Retinal pigment epithelial cell (primary cell): ENCODE measurements at regions not wholly inside any gene's neighbourhood (a gene's known extent, or its start where the extent isn't known, plus 50 kb on each side); places are given as distances from the start of the nearest gene placed in this dataset.

Experiments
- DNase-seq: peaks from one replicate; pipeline ENCODE4 v3.0.0-alpha.2; 2010; ENCODE audit warnings: low read depth
- H3K4me3 ChIP-seq: 2 replicates; pipeline ENCODE4 v1.5.1; 2011; ENCODE audit warnings: mild to moderate bottlenecking, low read length, control low read depth, moderate library complexity
- CTCF ChIP-seq: conservative IDR thresholded peaks from 2 replicates; pipeline ENCODE4 v1.5.1; 2011; ENCODE audit warnings: low read depth, low read length, control low read depth, inconsistent platforms

GRCh38 chr14:42429401-42429800 is 822.7 kb downstream of the LRFN5 start:
- no peak for TF ChIP-seq CTCF
- H3K4me3 ChIP-seq = no peak overlapping the region
- no peak for DNase-seq

DNA sequence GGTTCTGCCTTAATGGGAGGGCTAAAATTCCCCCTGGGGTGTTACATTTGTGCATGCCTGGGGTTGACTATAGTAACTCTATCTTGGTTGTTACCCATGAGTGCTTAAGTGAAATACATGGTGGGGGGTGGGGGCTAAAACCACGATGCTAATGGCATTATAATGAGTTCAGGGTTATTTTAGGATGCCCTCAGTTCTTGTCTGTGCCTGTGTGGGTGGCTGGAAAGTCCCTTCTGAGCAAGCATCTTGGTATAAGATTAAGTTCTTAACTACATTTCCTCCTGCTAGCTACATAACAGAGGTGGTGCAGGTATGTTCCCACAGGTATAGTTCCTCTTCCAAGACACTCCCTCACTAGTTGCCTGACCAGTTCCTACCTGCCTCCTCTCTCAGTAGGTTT is 822.3 kb downstream of the LRFN5 start:
- TF ChIP-seq CTCF = no peak
- no peak overlapping the region for H3K4me3 ChIP-seq
- no peak for DNase-seq

DNA sequence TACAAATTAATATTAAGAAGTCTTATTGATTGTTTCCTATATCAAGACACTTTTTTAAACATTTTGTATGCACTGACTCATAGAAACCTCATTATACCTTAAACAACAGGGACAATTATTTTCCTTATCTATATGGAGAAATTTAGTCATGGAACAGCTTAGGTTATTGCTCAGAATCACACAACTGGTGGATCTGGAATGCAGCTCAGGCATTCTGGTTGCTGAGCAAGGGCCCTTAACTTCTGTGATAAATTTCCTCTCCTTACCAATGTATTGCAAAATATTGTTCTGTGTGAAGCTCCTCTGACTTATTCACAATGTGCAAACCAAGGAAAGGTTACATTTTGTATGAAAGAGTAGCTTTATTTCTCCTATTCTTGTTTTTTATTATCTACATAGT is 817.8 kb downstream of the LRFN5 start:
- no peak for TF ChIP-seq CTCF
- peak; percentile 4 for DNase-seq
- H3K4me3 ChIP-seq = no peak overlapping the region

DNA sequence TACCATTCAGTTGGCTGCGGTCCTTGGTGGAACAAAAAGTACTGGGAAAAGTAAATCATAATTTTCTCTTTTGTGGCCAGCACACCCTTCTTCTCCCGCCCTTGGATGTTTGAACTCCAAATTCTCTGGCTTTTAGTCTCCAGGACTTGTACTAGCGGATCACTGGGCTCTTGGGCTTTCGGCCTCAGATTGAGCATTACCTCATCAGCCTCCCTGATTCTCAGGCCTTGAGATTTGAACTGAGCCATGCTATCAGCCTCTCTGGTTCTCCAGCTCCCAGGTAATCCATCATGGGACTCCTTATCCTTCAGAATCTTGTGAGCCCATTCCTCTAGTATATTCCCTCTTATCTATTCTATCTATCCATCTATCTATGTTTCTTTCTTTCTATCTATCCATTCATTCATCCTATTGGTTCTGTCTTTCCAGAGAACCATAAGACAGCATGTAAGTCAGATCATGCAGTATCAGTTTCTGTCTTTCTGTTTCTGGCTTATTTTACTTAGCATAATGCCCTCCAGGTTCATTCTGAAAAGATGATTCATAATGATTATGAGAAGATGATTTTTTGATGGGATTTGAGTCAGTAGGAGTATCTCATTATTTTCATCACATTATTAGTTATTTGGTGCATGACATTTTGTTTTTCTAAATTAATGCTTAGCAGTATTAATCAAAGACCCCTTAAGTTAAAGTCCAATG is 814.9 kb downstream of the LRFN5 start:
- DNase-seq = no peak
- no peak for TF ChIP-seq CTCF
- H3K4me3 ChIP-seq = no peak overlapping the region

GRCh38 chr14:42420071-42420470 is 813.4 kb downstream of the LRFN5 start:
- DNase-seq = no peak
- TF ChIP-seq CTCF = no peak
- no peak overlapping the region for H3K4me3 ChIP-seq

DNA sequence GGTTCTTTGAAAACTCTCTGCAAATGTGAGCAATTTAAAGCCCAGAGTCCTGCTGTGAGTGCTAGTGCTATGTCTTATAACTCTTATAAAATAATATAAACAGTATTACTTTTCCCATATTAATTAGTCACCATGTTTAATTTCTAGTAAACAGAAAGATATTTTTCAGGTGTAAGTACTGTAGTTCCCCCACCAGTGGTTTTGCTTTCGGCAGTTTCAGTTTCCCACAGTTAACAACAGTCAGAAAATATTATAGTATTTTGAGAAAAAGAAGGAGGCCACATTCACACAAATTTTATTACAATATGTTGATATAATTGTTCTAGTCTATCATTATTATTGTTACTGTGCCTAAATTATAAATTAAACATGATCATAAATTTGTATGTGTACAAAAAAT is 800.5 kb downstream of the LRFN5 start:
- TF ChIP-seq CTCF = no peak
- DNase-seq = no peak
- no peak overlapping the region for H3K4me3 ChIP-seq

DNA sequence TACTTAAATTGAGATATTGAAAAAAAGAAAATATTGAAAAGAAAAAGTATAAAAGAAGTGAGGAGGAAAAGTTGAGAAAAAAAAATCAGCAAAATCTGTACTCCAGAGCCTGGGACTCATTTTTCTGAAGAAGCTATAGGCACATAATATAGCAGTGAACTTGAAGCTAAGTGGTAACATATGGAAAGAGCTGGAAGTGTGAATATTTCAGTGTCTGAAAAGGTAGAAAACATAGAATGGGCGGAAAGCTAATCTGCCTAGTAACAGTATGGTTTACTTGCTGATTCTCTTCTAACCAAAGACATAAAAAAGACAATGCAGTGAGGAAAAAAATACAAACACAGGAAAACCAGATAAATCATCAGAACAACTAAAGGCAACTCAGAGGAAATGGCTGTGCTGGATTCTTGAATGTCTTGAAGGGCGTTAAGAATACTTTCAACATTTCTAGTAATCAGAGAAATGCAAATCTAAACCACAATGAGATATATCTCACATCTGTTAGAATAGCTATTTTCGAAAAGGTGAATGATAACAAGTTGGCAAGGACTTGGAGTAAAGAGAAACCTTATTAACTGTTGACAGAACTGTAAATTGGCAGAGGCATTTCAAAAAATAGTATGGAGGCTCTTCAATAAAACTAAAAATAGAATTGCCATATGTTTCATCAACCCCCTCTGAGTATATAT is 784.6 kb downstream of the LRFN5 start:
- no peak for DNase-seq
- no peak for TF ChIP-seq CTCF
- no peak overlapping the region for H3K4me3 ChIP-seq
